ENCODE measurements at regions not wholly inside any gene's neighbourhood (a gene's known extent, or its start where the extent isn't known, plus 50 kb on each side); places are given as distances from the start of the nearest gene placed in this dataset.
A peak's percentile ranks its signal among the peaks of the same experiment; 100 is the strongest.

DNA sequence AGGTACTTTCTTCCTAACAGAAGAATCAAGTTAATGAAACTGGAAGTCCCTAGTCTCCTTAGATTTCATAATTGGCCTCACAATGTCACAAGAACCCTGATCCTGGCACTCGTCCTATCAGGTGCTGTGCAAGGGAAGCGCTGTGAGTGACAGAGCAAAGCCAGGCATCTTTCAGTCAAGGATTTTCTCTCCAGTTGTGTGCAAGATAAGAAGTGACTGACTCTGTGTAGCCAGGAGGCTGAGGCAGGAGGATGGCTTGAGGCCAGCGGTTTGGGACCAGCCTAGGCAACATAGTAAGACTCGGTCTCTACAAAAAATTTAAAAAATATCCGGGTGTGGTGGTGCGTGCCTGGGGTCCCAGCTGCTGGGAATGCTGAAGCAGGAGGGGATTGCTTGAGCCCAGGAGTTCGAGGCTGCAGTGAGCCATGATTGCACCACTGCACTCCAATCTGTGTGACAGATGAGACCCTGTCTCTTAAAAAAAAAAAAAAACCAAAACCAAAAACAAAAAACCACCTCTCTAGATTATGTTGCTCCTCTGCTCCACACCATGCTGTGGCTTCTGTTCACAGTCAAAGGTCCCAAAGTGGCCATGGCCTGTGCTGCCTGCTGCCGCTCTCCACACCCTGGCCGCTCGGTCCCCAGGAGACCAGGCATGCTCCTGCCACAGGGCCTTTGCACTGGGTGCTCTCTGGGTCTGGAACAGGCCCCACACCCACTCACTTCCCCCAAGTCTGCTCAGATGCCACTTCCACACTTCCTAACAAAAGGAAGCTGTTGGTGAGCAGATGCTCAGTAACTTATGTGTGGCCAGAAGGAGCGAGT lies 54.2 kb upstream of the CLDN5 start:
- no peaks in the 10 kb centered on the region for H3K36me3 ChIP-seq
- no peak overlapping the region for H2AFZ ChIP-seq (replicated peaks)
- H3K27me3 ChIP-seq: no peaks in the 10 kb centered on the region
- DNase-seq (ENCODE audit: low spot score): no peak
- Mint-ChIP-seq H3K27ac (no peak overlapping the region), H3K27me3 (ENCODE audit: insufficient read depth, low read depth) (peaks cover 10% of the 10 kb centered on the region), H3K9me3 (no peaks in the 10 kb centered on the region), H3K4me3 (no peak overlapping the region), H3K4me1 (peaks cover 13% of the 10 kb centered on the region), H3K36me3 (no peaks in the 10 kb centered on the region)
- no peak overlapping the region for H3K27ac ChIP-seq
- TF ChIP-seq EZH2 (IDR thresholded peaks at IDR 0.05) (no peak), EZH2phosphoT487 (IDR thresholded peaks at IDR 0.05) (no peak)
- TF ChIP-seq, protein P1, sequence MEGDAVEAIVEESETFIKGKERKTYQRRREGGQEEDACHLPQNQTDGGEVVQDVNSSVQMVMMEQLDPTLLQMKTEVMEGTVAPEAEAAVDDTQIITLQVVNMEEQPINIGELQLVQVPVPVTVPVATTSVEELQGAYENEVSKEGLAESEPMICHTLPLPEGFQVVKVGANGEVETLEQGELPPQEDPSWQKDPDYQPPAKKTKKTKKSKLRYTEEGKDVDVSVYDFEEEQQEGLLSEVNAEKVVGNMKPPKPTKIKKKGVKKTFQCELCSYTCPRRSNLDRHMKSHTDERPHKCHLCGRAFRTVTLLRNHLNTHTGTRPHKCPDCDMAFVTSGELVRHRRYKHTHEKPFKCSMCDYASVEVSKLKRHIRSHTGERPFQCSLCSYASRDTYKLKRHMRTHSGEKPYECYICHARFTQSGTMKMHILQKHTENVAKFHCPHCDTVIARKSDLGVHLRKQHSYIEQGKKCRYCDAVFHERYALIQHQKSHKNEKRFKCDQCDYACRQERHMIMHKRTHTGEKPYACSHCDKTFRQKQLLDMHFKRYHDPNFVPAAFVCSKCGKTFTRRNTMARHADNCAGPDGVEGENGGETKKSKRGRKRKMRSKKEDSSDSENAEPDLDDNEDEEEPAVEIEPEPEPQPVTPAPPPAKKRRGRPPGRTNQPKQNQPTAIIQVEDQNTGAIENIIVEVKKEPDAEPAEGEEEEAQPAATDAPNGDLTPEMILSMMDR (IDR thresholded peaks at IDR 0.05): no peak
- no peak overlapping the region for H3K9ac ChIP-seq
- H3K9me3 ChIP-seq (ENCODE audit: low read depth): no peaks in the 10 kb centered on the region
- H3K79me2 ChIP-seq (ENCODE audit: low read depth): no peaks in the 10 kb centered on the region
- H3F3A ChIP-seq (ENCODE audit: low read depth): no peaks in the 10 kb centered on the region
- no peak overlapping the region for H3K4me2 ChIP-seq
- H3K4me3 ChIP-seq: no peak overlapping the region
- H4K20me1 ChIP-seq (ENCODE audit: low read depth): no peaks in the 10 kb centered on the region
- H3K4me1 ChIP-seq: no peaks in the 10 kb centered on the region

DNA sequence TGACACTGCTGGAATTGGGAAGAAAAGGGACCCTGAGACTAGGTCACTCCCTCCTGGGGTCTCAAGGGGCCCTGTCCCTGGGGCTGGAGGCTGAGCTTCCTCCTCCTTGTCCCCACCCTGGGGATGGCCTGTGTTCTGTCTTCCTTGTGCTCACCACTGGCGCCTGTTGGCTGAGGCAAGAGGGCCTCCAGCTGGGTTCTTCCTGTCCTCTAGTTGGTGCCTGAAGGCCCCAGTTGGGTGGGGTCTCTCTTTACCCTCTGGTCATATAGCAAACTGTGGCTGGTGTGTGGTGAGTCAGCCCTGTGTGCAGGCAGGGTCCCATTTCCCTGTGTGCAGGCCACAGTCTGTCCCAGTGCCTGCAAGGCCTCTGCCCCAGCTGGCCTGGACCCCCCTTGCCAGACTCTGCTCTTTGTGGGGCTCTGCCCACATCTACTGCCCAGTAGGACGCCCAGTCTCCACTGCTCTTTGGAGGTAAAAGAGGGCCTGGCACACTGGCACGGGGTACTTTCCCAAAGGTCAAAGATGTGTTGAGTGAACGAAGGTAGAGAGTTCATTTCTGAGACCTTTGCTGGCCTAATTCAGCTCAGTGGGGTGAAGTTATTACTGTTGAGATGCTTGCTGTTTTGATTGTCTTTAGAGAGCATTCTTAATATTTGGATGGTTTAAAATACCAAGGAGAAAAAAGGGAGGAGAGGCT lies 55.1 kb upstream of the CLDN5 start:
- Mint-ChIP-seq H3K9me3 (no peaks in the 10 kb centered on the region), H3K27me3 (ENCODE audit: insufficient read depth, low read depth) (peaks cover 6% of the 10 kb centered on the region), H3K36me3 (no peaks in the 10 kb centered on the region), H3K4me1 (peaks cover 13% of the 10 kb centered on the region), H3K4me3 (no peak overlapping the region), H3K27ac (no peak overlapping the region)
- no peak overlapping the region for H3K4me2 ChIP-seq
- no peaks in the 10 kb centered on the region for H3K79me2 ChIP-seq (ENCODE audit: low read depth)
- H3K27ac ChIP-seq: no peak overlapping the region
- TF ChIP-seq EZH2phosphoT487 (IDR thresholded peaks at IDR 0.05) (no peak), EZH2 (IDR thresholded peaks at IDR 0.05) (no peak)
- TF ChIP-seq, protein P1 (IDR thresholded peaks at IDR 0.05): no peak
- H4K20me1 ChIP-seq (ENCODE audit: low read depth): no peaks in the 10 kb centered on the region
- H3K9me3 ChIP-seq (ENCODE audit: low read depth): no peaks in the 10 kb centered on the region
- H3K4me3 ChIP-seq: no peak overlapping the region
- no peaks in the 10 kb centered on the region for H3F3A ChIP-seq (ENCODE audit: low read depth)
- no peaks in the 10 kb centered on the region for H3K4me1 ChIP-seq
- H3K27me3 ChIP-seq: no peaks in the 10 kb centered on the region
- H3K36me3 ChIP-seq: no peaks in the 10 kb centered on the region
- H3K9ac ChIP-seq: no peak overlapping the region
- no peak for DNase-seq (ENCODE audit: low spot score)
- H2AFZ ChIP-seq (replicated peaks): peak overlapping the region; percentile 34

- Histone ChIP-seq H3K4me2 (no peak overlapping the region), H3K9me3 (ENCODE audit: low read depth) (no peaks in the 10 kb centered on the region), H3K4me3 (no peak overlapping the region), H3K36me3 (no peaks in the 10 kb centered on the region), H2AFZ (replicated peaks) (no peak overlapping the region), H3K27ac (no peak overlapping the region), H3K4me1 (no peaks in the 10 kb centered on the region), H3K9ac (no peak overlapping the region), H3K79me2 (ENCODE audit: low read depth) (no peaks in the 10 kb centered on the region), H3F3A (ENCODE audit: low read depth) (no peaks in the 10 kb centered on the region), H4K20me1 (ENCODE audit: low read depth) (no peaks in the 10 kb centered on the region), H3K27me3 (no peaks in the 10 kb centered on the region)
- TF ChIP-seq EZH2 (IDR thresholded peaks at IDR 0.05) (no peak), EZH2phosphoT487 (IDR thresholded peaks at IDR 0.05) (no peak)
- TF ChIP-seq, protein P1 (IDR thresholded peaks at IDR 0.05): no peak
- no peaks in the 10 kb centered on the region for H3K36me3 Mint-ChIP-seq
- peaks cover 13% of the 10 kb centered on the region for H3K4me1 Mint-ChIP-seq
- H3K9me3 Mint-ChIP-seq: no peaks in the 10 kb centered on the region
- DNase-seq (ENCODE audit: low spot score): no peak
- H3K27ac Mint-ChIP-seq: no peak overlapping the region
- H3K27me3 Mint-ChIP-seq (ENCODE audit: insufficient read depth, low read depth): peaks cover 6% of the 10 kb centered on the region
- H3K4me3 Mint-ChIP-seq: no peak overlapping the region
Measured at GRCh38 chr22:19579880-19580279, 55.7 kb upstream of the CLDN5 start.
